HepG2 (cell line): ENCODE measurements at regions not wholly inside any gene's neighbourhood (a gene's known extent, or its start where the extent isn't known, plus 50 kb on each side); places are given as distances from the start of the nearest gene placed in this dataset.

ENCODE experiments used
- ATAC-seq: fragments of 200-7000 bp; cut with Tn5 transposase; 3 replicates; pipeline ENCODE4 v1.9.1; 2020; ENCODE audit warnings: mild to moderate bottlenecking, moderate library complexity
- BruUV-seq: library from RNA; stranded (reverse); fragments of 400-500 nt; replicated peaks from 2 replicates; lab custom pipeline; 2021; lab: Mats Ljungman, UMichigan
- CTCF ChIA-PET: fragments of 300-600 bp; formaldehyde crosslinking; extraction: SDS; loops from one replicate; lab custom pipeline; 2021; ENCODE audit warnings: low total read pairs, inconsistent platforms, low intra/inter-chr PET ratio; lab: Yijun Ruan, JAX
- POLR2A ChIA-PET: fragments of 350-600 bp; sonication (Branson Sonifier 250); formaldehyde crosslinking; loops from one replicate; lab custom pipeline; 2020; ENCODE audit warnings: antibody characterized with exemption, inconsistent platforms; lab: Yijun Ruan, JAX
- DNase-seq: peaks from one replicate; pipeline ENCODE4 v3.0.0-alpha.2; 2015; ENCODE audit warnings: low spot score
- FAIRE-seq: peaks from 3 replicates; lab custom pipeline; 2011; peaks lifted over from hg19 to GRCh38; lab: Jason Lieb, UNC
- H2AFZ ChIP-seq: one replicate; pipeline ENCODE4 v1.6.1; 2011; ENCODE audit warnings: low read length, inconsistent platforms
- H3K27ac ChIP-seq: fragments of 300-600 bp; 3 replicates; pipeline ENCODE4 v1.8.0; 2011; ENCODE audit warnings: mixed run types, mild to moderate bottlenecking, mixed read lengths, low read length, inconsistent platforms; ENCODE audit not compliant: insufficient read depth; ENCODE audit errors: extremely low read length
- H3K27me3 ChIP-seq, 2 experiments: fragments of 200-600 bp in 1 of 2; 2 replicates in 1 of 2; 3 replicates in 1 of 2; pipeline versions ENCODE4 v1.6.0 to v1.8.0; 2011; ENCODE audit warnings: low read length in 2 of 2, mild to moderate bottlenecking in 2 of 2, moderate library complexity in 2 of 2, inconsistent platforms in 1 of 2; ENCODE audit not compliant: insufficient read depth in 2 of 2, control insufficient read depth in 1 of 2
- H3K36me3 ChIP-seq, 2 experiments: fragments of 200-600 bp in 1 of 2; replicated peaks in 1 of 2; 2 replicates in 1 of 2; 3 replicates in 1 of 2; pipeline versions ENCODE4 v1.5.1 to v1.8.0; 2011; ENCODE audit warnings: low read length in 2 of 2, inconsistent platforms in 1 of 2; ENCODE audit not compliant: insufficient read depth in 2 of 2, control insufficient read depth in 1 of 2
- H3K4me1 ChIP-seq: 2 replicates; pipeline ENCODE4 v1.5.1; 2012; ENCODE audit warnings: low read length, inconsistent platforms; ENCODE audit not compliant: insufficient read depth
- H3K4me2 ChIP-seq: 2 replicates; pipeline ENCODE4 v1.6.0; 2011; ENCODE audit warnings: low read depth, low read length, inconsistent platforms
- H3K4me3 ChIP-seq, 3 experiments: fragments of 200-600 bp in 1 of 3; sonication (generic), shearing (Covaris generic) in 1 of 3; replicated peaks in 1 of 3; 2 replicates each; pipeline ENCODE4 v1.5.1; 2011 to 2016; ENCODE audit warnings: low read length in 3 of 3, inconsistent platforms in 2 of 3, low read depth in 2 of 3, mild to moderate bottlenecking in 2 of 3, control low read depth in 1 of 3, mixed read lengths in 1 of 3; ENCODE audit not compliant: insufficient read depth in 1 of 3
- H3K79me2 ChIP-seq: one replicate; pipeline ENCODE4 v1.6.1; 2011; ENCODE audit warnings: low read length, inconsistent platforms; ENCODE audit not compliant: insufficient read depth
- H3K9ac ChIP-seq: 2 replicates; pipeline ENCODE4 v1.6.0; 2011; ENCODE audit warnings: mild to moderate bottlenecking, low read depth, low read length, inconsistent platforms; ENCODE audit not compliant: insufficient read depth
- H3K9me3 ChIP-seq: 2 replicates; pipeline ENCODE4 v1.5.1; 2012; ENCODE audit warnings: mild to moderate bottlenecking, low read length
- H4K20me1 ChIP-seq: 2 replicates; pipeline ENCODE4 v1.6.0; 2011; ENCODE audit warnings: inconsistent platforms, mild to moderate bottlenecking, low read length, moderate library complexity; ENCODE audit not compliant: insufficient read depth
- ADNP ChIP-seq: sonication (generic); formaldehyde crosslinking; IDR thresholded peaks from 2 replicates; pipeline ENCODE4 v1.4.0; 2020; ENCODE audit warnings: missing genetic modification reagents
- MNT ChIP-seq: fragments of 450-650 bp; IDR thresholded peaks from 2 replicates; pipeline ENCODE4 v1.6.1; 2016
- NFIC ChIP-seq: IDR thresholded peaks from 2 replicates; pipeline ENCODE4 v1.6.1; 2012; ENCODE audit warnings: mild to moderate bottlenecking, low read length, inconsistent platforms
- PHF20 ChIP-seq: sonication (generic); formaldehyde crosslinking; IDR thresholded peaks from 2 replicates; pipeline ENCODE4 v1.5.0; 2020; ENCODE audit warnings: mild to moderate bottlenecking, missing genetic modification reagents
- RORA ChIP-seq: sonication (generic); formaldehyde crosslinking; IDR thresholded peaks from 2 replicates; pipeline ENCODE4 v1.5.0; 2020; ENCODE audit warnings: mild to moderate bottlenecking, missing genetic modification reagents, moderate library complexity
- STAT6 ChIP-seq: sonication (generic); formaldehyde crosslinking; IDR thresholded peaks from 2 replicates; pipeline ENCODE4 v1.4.0; 2020; ENCODE audit warnings: missing genetic modification reagents, mild to moderate bottlenecking, borderline replicate concordance
- ZNF264 ChIP-seq: sonication (generic); formaldehyde crosslinking; IDR thresholded peaks from 2 replicates; pipeline ENCODE4 v1.4.0; 2020; ENCODE audit warnings: missing genetic modification reagents
- ZNF451 ChIP-seq: sonication (generic); formaldehyde crosslinking; IDR thresholded peaks from 2 replicates; pipeline ENCODE4 v1.5.0; 2020; ENCODE audit warnings: mild to moderate bottlenecking, missing genetic modification reagents
- in situ Hi-C: cut with HindIII; loops from 2 replicates; pipeline ENCODE4 v1.10.0; 2017; ENCODE audit warnings: low pct_unique_long_range_greater_than_20kb; ENCODE audit not compliant: extremely low pct_ligation_motif_present
- intact Hi-C: fragments of 100-400 bp; cut with micrococcal nuclease; formaldehyde crosslinking; loops from one replicate; pipeline ENCODE4 v1.10.0; 2022; ENCODE audit not compliant: unreplicated experiment
- TF ChIP-seq, protein P1 (sequence below): sonication (generic); formaldehyde crosslinking; IDR thresholded peaks from 2 replicates; pipeline ENCODE4 v1.4.0; 2020; ENCODE audit warnings: missing genetic modification reagents
- TF ChIP-seq, protein P2 (sequence below): IDR thresholded peaks from 2 replicates; pipeline ENCODE4 v1.6.1; 2016; ENCODE audit warnings: mild to moderate bottlenecking, missing biosample characterization, missing genetic modification reagents
- TF ChIP-seq, protein P3 (sequence below): sonication (generic); formaldehyde crosslinking; IDR thresholded peaks from 2 replicates; pipeline ENCODE4 v1.9.0; 2022; ENCODE audit warnings: missing genetic modification reagents, mild to moderate bottlenecking, borderline replicate concordance
- TF ChIP-seq, protein P4 (sequence below): IDR thresholded peaks from 2 replicates; pipeline ENCODE4 v1.6.1; 2016; ENCODE audit warnings: control low read depth

- TF ChIP-seq MNT (no peak), STAT6 (no peak), ZNF264 (CRISPR knock-in tag) (no peak)
- TF ChIP-seq, protein P1, sequence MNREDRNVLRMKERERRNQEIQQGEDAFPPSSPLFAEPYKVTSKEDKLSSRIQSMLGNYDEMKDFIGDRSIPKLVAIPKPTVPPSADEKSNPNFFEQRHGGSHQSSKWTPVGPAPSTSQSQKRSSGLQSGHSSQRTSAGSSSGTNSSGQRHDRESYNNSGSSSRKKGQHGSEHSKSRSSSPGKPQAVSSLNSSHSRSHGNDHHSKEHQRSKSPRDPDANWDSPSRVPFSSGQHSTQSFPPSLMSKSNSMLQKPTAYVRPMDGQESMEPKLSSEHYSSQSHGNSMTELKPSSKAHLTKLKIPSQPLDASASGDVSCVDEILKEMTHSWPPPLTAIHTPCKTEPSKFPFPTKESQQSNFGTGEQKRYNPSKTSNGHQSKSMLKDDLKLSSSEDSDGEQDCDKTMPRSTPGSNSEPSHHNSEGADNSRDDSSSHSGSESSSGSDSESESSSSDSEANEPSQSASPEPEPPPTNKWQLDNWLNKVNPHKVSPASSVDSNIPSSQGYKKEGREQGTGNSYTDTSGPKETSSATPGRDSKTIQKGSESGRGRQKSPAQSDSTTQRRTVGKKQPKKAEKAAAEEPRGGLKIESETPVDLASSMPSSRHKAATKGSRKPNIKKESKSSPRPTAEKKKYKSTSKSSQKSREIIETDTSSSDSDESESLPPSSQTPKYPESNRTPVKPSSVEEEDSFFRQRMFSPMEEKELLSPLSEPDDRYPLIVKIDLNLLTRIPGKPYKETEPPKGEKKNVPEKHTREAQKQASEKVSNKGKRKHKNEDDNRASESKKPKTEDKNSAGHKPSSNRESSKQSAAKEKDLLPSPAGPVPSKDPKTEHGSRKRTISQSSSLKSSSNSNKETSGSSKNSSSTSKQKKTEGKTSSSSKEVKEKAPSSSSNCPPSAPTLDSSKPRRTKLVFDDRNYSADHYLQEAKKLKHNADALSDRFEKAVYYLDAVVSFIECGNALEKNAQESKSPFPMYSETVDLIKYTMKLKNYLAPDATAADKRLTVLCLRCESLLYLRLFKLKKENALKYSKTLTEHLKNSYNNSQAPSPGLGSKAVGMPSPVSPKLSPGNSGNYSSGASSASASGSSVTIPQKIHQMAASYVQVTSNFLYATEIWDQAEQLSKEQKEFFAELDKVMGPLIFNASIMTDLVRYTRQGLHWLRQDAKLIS = no peak
Measured at GRCh38 chr5:159669559-159669958, 246.7 kb upstream of the ADRA1B start (continued).

DNA sequence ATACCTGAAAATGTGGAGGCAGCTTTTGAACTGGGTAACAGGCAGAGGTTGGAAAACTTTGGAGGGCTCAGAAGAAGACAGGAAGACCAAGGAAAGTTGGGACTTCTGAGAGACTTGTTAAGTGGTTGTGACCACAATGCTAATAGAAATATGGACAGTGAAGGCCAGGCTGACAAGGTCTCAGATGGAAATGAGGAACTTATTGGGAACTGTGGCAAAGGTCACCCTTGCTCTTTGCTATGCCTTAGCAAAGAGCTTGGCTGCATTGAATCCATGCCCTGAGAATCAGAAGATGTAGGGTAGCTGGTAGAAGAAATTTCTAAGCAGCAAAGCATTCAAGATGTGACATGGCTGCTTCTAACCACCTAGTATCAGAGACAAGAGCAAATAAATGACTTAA lies 244.4 kb upstream of the ADRA1B start:
- Histone ChIP-seq H3K9ac (no peak overlapping the region), H2AFZ (no peak overlapping the region), H3K36me3 (no peaks in the 10 kb centered on the region), H3K27me3 (no peaks in the 10 kb centered on the region), H3K4me3 (no peak overlapping the region), H3K9me3 (no peaks in the 10 kb centered on the region), H3K4me1 (no peaks in the 10 kb centered on the region), H3K79me2 (no peaks in the 10 kb centered on the region), H4K20me1 (no peaks in the 10 kb centered on the region), H3K27ac (no peak overlapping the region), H3K4me2 (no peak overlapping the region)
- FAIRE-seq (no peak), DNase-seq (no peak), ATAC-seq (no peak)
- ChIA-PET POLR2A (no interaction called here), CTCF (no interaction called here)
- in situ Hi-C loops = no loop called here
- intact Hi-C loops = no loop called here
- BruUV-seq = no TSS peak
- TF ChIP-seq RORA (no peak), PHF20 (no peak), ADNP (no peak), NFIC (no peak), ZNF451 (CRISPR knock-in tag) (no peak)
- TF ChIP-seq, protein P2, sequence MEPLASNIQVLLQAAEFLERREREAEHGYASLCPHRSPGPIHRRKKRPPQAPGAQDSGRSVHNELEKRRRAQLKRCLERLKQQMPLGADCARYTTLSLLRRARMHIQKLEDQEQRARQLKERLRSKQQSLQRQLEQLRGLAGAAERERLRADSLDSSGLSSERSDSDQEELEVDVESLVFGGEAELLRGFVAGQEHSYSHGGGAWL (CRISPR knock-in tag) = no peak
- TF ChIP-seq, protein P3, sequence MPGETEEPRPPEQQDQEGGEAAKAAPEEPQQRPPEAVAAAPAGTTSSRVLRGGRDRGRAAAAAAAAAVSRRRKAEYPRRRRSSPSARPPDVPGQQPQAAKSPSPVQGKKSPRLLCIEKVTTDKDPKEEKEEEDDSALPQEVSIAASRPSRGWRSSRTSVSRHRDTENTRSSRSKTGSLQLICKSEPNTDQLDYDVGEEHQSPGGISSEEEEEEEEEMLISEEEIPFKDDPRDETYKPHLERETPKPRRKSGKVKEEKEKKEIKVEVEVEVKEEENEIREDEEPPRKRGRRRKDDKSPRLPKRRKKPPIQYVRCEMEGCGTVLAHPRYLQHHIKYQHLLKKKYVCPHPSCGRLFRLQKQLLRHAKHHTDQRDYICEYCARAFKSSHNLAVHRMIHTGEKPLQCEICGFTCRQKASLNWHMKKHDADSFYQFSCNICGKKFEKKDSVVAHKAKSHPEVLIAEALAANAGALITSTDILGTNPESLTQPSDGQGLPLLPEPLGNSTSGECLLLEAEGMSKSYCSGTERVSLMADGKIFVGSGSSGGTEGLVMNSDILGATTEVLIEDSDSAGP = no peak
- TF ChIP-seq, protein P4, sequence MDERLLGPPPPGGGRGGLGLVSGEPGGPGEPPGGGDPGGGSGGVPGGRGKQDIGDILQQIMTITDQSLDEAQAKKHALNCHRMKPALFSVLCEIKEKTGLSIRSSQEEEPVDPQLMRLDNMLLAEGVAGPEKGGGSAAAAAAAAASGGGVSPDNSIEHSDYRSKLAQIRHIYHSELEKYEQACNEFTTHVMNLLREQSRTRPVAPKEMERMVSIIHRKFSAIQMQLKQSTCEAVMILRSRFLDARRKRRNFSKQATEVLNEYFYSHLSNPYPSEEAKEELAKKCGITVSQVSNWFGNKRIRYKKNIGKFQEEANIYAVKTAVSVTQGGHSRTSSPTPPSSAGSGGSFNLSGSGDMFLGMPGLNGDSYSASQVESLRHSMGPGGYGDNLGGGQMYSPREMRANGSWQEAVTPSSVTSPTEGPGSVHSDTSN (CRISPR knock-in tag) = no peak
